NT2/D1 (cell line): ENCODE measurements at regions not wholly inside any gene's neighbourhood (a gene's known extent, or its start where the extent isn't known, plus 50 kb on each side); places are given as distances from the start of the nearest gene placed in this dataset.

ENCODE experiments used
- SUZ12 ChIP-seq: IDR thresholded peaks from 2 replicates; pipeline ENCODE4 v1.6.1; 2011; ENCODE audit not compliant: insufficient read length, insufficient read depth; ENCODE audit errors: extremely low read depth
- ZNF274 ChIP-seq: IDR thresholded peaks from 2 replicates; pipeline ENCODE4 v1.6.1; 2011; ENCODE audit warnings: mild to moderate bottlenecking, low read depth, low read length

DNA sequence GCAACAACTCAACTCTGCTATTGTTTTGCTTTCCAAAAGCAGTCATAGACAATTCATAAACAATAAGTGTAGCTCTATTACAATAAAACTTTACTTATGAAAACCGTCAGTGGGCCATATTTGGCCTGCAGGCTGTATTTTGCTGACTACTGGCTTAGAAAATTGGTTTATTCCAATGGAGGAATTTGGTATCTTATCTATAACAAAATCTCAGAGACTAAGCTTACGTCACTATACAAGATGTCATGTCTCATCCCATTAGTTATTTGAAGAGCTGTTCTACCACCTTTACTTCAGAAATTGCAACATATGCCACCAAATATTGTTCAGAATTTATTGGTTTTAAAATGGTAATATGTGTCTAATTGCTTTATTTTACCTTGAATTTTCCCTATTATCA is 436.9 kb downstream of the HTR1B start:
- TF ChIP-seq SUZ12 (no peak), ZNF274 (no peak)
